Activated CD8-positive, alpha-beta memory T cell treated with anti-CD3 and anti-CD28 coated beads, Interleukin-2, amount 10 ng/mL, durations not matched to agents 7 days and 5 days (primary cell): ENCODE measurements at regions not wholly inside any gene's neighbourhood (a gene's known extent, or its start where the extent isn't known, plus 50 kb on each side); places are given as distances from the start of the nearest gene placed in this dataset.

Source experiments
- ATAC-seq: fragments of 150-1000 bp; cut with Tn5 transposase; one replicate; pipeline ENCODE4 v1.10.0; 2021; ENCODE audit warnings: moderate library complexity
- CTCF ChIA-PET: fragments of 350-600 bp; sonication (Branson Sonifier 250); formaldehyde crosslinking; loops from one replicate; lab custom pipeline; 2021; ENCODE audit warnings: antibody characterized with exemption; lab: Charles Lee
- DNase-seq: peaks from one replicate; pipeline ENCODE4 v3.0.0-alpha.2; 2020
- H3K27ac Mint-ChIP-seq: one replicate; pipeline ENCODE4 v1.8.0; 2021; ENCODE audit warnings: mild to moderate bottlenecking, mixed read lengths
- H3K27me3 Mint-ChIP-seq: one replicate; pipeline ENCODE4 v1.8.0; 2021; ENCODE audit warnings: mixed read lengths
- H3K36me3 Mint-ChIP-seq: one replicate; pipeline ENCODE4 v1.8.0; 2021; ENCODE audit warnings: mild to moderate bottlenecking, mixed read lengths
- H3K4me1 Mint-ChIP-seq: one replicate; pipeline ENCODE4 v1.8.0; 2021; ENCODE audit warnings: mixed read lengths
- H3K4me3 Mint-ChIP-seq: one replicate; pipeline ENCODE4 v1.8.0; 2021; ENCODE audit warnings: mild to moderate bottlenecking, moderate library complexity, mixed read lengths
- H3K9me3 Mint-ChIP-seq: one replicate; pipeline ENCODE4 v1.8.0; 2022; ENCODE audit warnings: low read depth, mixed read lengths

- Mint-ChIP-seq H3K27me3 (no peaks in the 10 kb centered on the region), H3K36me3 (no peaks in the 10 kb centered on the region), H3K4me1 (no peaks in the 10 kb centered on the region), H3K4me3 (no peak overlapping the region), H3K27ac (no peak overlapping the region), H3K9me3 (peaks cover 2% of the 10 kb centered on the region)
- ATAC-seq (no peak), DNase-seq (no peak)
- CTCF ChIA-PET: no interaction called here
Measured at GRCh38 chr2:228642861-228643260, 461.4 kb upstream of the SPHKAP start.

- ATAC-seq: no peak
Measured at GRCh38 chr2:228630786-228631185, 449.3 kb upstream of the SPHKAP start.

GRCh38 chr2:228629251-228629650 is 447.8 kb upstream of the SPHKAP start:
- Mint-ChIP-seq H3K27me3 (no peaks in the 10 kb centered on the region), H3K4me3 (no peak overlapping the region), H3K36me3 (no peaks in the 10 kb centered on the region)

More at GRCh38 chr2:228630786-228631185, 449.3 kb upstream of the SPHKAP start:
- no peak for DNase-seq
- Mint-ChIP-seq H3K4me3 (no peak overlapping the region), H3K4me1 (no peaks in the 10 kb centered on the region), H3K9me3 (peaks cover 9% of the 10 kb centered on the region), H3K36me3 (no peaks in the 10 kb centered on the region), H3K27ac (no peak overlapping the region), H3K27me3 (no peaks in the 10 kb centered on the region)
- CTCF ChIA-PET: no interaction called here

GRCh38 chr2:228628682-228629081 is 447.2 kb upstream of the SPHKAP start:
- ATAC-seq: no peak
- peaks cover 5% of the 10 kb centered on the region for H3K9me3 Mint-ChIP-seq

More at GRCh38 chr2:228629251-228629650, 447.8 kb upstream of the SPHKAP start:
- no peak overlapping the region for H3K27ac Mint-ChIP-seq
- CTCF ChIA-PET: no interaction called here
- ATAC-seq (no peak), DNase-seq (no peak)
- peaks cover 5% of the 10 kb centered on the region for H3K9me3 Mint-ChIP-seq
- no peaks in the 10 kb centered on the region for H3K4me1 Mint-ChIP-seq

GRCh38 chr2:228627510-228627909 is 446.0 kb upstream of the SPHKAP start:
- H3K4me3 Mint-ChIP-seq: no peak overlapping the region
- no peak overlapping the region for H3K27ac Mint-ChIP-seq
- ATAC-seq: no peak

More at GRCh38 chr2:228628682-228629081, 447.2 kb upstream of the SPHKAP start:
- CTCF ChIA-PET: no interaction called here
- Mint-ChIP-seq H3K4me1 (no peaks in the 10 kb centered on the region), H3K4me3 (no peak overlapping the region), H3K27me3 (no peaks in the 10 kb centered on the region), H3K27ac (no peak overlapping the region), H3K36me3 (no peaks in the 10 kb centered on the region)
- no peak for DNase-seq

GRCh38 chr2:228625481-228625880 is 444.0 kb upstream of the SPHKAP start:
- H3K27me3 Mint-ChIP-seq: no peaks in the 10 kb centered on the region
- peaks cover 5% of the 10 kb centered on the region for H3K9me3 Mint-ChIP-seq
- no peak for ATAC-seq
- CTCF ChIA-PET: no interaction called here
- no peak overlapping the region for H3K4me3 Mint-ChIP-seq
- no peaks in the 10 kb centered on the region for H3K36me3 Mint-ChIP-seq
- no peak overlapping the region for H3K27ac Mint-ChIP-seq
- DNase-seq: no peak
- H3K4me1 Mint-ChIP-seq: no peaks in the 10 kb centered on the region

More at GRCh38 chr2:228627510-228627909, 446.0 kb upstream of the SPHKAP start:
- peaks cover 5% of the 10 kb centered on the region for H3K9me3 Mint-ChIP-seq
- H3K36me3 Mint-ChIP-seq: no peaks in the 10 kb centered on the region
- CTCF ChIA-PET: no interaction called here
- no peaks in the 10 kb centered on the region for H3K27me3 Mint-ChIP-seq
- no peak for DNase-seq
- H3K4me1 Mint-ChIP-seq: no peaks in the 10 kb centered on the region

GRCh38 chr2:228624733-228625132 is 443.2 kb upstream of the SPHKAP start:
- Mint-ChIP-seq H3K27ac (no peak overlapping the region), H3K27me3 (no peaks in the 10 kb centered on the region), H3K4me3 (no peak overlapping the region), H3K36me3 (no peaks in the 10 kb centered on the region), H3K9me3 (peaks cover 2% of the 10 kb centered on the region), H3K4me1 (no peaks in the 10 kb centered on the region)
- ATAC-seq (no peak), DNase-seq (no peak)
- CTCF ChIA-PET: no interaction called here

GRCh38 chr2:228615496-228615895 is 434.0 kb upstream of the SPHKAP start:
- no peak overlapping the region for H3K4me3 Mint-ChIP-seq
- ATAC-seq: no peak
- H3K9me3 Mint-ChIP-seq: no peaks in the 10 kb centered on the region
- H3K4me1 Mint-ChIP-seq: no peaks in the 10 kb centered on the region
- H3K27ac Mint-ChIP-seq: no peak overlapping the region
- DNase-seq: no peak
- H3K27me3 Mint-ChIP-seq: no peaks in the 10 kb centered on the region
- CTCF ChIA-PET: no interaction called here
- no peaks in the 10 kb centered on the region for H3K36me3 Mint-ChIP-seq

- Mint-ChIP-seq H3K4me1 (no peaks in the 10 kb centered on the region), H3K4me3 (no peak overlapping the region), H3K27ac (no peak overlapping the region), H3K36me3 (no peaks in the 10 kb centered on the region), H3K9me3 (no peaks in the 10 kb centered on the region), H3K27me3 (no peaks in the 10 kb centered on the region)
- no peak for ATAC-seq
- CTCF ChIA-PET: no interaction called here
- DNase-seq: no peak
Measured at GRCh38 chr2:228614741-228615140, 433.3 kb upstream of the SPHKAP start.

GRCh38 chr2:228613133-228613850 is 431.8 kb upstream of the SPHKAP start:
- no peak for ATAC-seq
- Mint-ChIP-seq H3K4me3 (no peak overlapping the region), H3K4me1 (no peaks in the 10 kb centered on the region), H3K27ac (no peak overlapping the region), H3K27me3 (no peaks in the 10 kb centered on the region), H3K36me3 (no peaks in the 10 kb centered on the region), H3K9me3 (no peaks in the 10 kb centered on the region)
- CTCF ChIA-PET: no interaction called here
- DNase-seq: no peak

GRCh38 chr2:228611171-228611570 is 429.7 kb upstream of the SPHKAP start:
- H3K9me3 Mint-ChIP-seq: no peaks in the 10 kb centered on the region
- H3K27me3 Mint-ChIP-seq: no peaks in the 10 kb centered on the region
- no peaks in the 10 kb centered on the region for H3K36me3 Mint-ChIP-seq
- ATAC-seq (no peak), DNase-seq (no peak)
- CTCF ChIA-PET: no interaction called here
- H3K27ac Mint-ChIP-seq: no peak overlapping the region
- no peak overlapping the region for H3K4me3 Mint-ChIP-seq
- no peaks in the 10 kb centered on the region for H3K4me1 Mint-ChIP-seq

- H3K4me1 Mint-ChIP-seq: no peaks in the 10 kb centered on the region
- no peak overlapping the region for H3K4me3 Mint-ChIP-seq
- ATAC-seq: no peak
- H3K36me3 Mint-ChIP-seq: no peaks in the 10 kb centered on the region
- no peak overlapping the region for H3K27ac Mint-ChIP-seq
- H3K27me3 Mint-ChIP-seq: no peaks in the 10 kb centered on the region
- H3K9me3 Mint-ChIP-seq: peaks cover 8% of the 10 kb centered on the region
- CTCF ChIA-PET: no interaction called here
- DNase-seq: no peak
Measured at GRCh38 chr2:228602288-228602687, 420.8 kb upstream of the SPHKAP start.

- H3K27me3 Mint-ChIP-seq: no peaks in the 10 kb centered on the region
- no peaks in the 10 kb centered on the region for H3K36me3 Mint-ChIP-seq
- H3K4me3 Mint-ChIP-seq: no peak overlapping the region
- CTCF ChIA-PET: no interaction called here
- no peak for DNase-seq
- no peak overlapping the region for H3K27ac Mint-ChIP-seq
- H3K4me1 Mint-ChIP-seq: no peaks in the 10 kb centered on the region
- no peak for ATAC-seq
- H3K9me3 Mint-ChIP-seq: peaks cover 8% of the 10 kb centered on the region
Measured at GRCh38 chr2:228600265-228600664, 418.8 kb upstream of the SPHKAP start.

- Mint-ChIP-seq H3K27ac (no peak overlapping the region), H3K9me3 (peaks cover 6% of the 10 kb centered on the region), H3K36me3 (no peaks in the 10 kb centered on the region), H3K4me3 (no peak overlapping the region), H3K27me3 (no peaks in the 10 kb centered on the region), H3K4me1 (no peaks in the 10 kb centered on the region)
- ATAC-seq: no peak
- CTCF ChIA-PET: no interaction called here
- no peak for DNase-seq
Measured at GRCh38 chr2:228599781-228600180, 418.3 kb upstream of the SPHKAP start.
